ENCODE measurements at regions not wholly inside any gene's neighbourhood (a gene's known extent, or its start where the extent isn't known, plus 50 kb on each side); places are given as distances from the start of the nearest gene placed in this dataset.

DNA sequence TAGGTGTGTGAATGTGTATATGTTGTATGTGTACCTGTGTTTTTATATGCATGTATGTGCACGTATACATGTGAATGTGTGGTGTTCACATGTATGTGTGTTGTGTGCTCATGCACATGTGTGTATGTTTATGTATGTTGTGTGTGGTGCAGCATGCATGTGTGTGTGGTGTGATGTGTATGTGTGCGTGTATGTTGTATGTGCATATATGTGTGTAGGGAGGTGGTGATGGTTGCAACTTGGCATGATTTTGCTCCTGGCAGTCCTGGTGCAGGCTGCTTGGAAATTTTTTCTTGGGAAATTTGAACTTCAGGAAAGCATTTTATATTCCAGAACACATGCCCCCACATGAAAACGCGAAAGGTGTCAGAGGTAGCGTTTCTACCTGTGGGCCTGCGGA, 1177.8 kb downstream of the TBC1D22A start:
- DNase-seq (ENCODE audit: low spot score) = no peak

DNA sequence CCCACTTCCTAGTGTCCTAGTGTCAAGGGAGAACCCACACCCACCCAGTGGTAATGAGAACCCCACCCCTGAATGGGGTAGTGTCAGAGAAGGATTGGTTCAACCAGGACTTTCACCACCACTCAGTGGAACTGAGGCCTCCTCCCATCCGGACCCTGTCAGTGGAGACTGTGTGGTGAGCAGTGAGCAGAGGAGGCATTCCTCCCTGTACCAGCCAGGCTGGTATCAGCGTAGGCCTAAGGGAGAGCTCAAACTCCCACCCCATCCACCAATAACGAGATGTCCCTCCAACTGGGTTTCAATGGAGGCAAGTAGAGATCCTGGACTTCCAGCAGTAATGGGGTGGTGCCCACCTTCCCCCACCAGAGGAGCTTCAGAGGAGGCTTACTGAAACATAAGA, 1171.4 kb downstream of the TBC1D22A start:
- no peak for DNase-seq (ENCODE audit: low spot score)

DNA sequence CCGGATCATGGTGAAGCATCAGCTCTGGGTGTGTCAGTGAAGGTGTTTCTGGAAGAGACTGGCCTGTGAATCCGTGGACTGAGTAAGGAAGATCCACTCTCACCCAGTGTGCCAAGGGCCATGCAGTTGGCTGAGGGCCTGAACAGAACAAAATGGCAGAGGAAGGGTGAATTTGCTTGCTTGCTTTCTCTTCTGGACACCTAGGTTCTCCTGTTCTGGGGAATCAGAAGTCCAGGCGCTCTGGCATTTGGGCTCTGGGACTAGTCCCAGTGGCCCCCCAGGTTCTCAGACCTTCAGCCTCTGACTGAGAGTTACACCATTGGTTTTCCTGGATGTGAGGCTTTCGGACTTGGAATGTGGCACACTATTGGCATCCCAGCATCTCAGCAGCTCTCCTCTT, 1170.8 kb downstream of the TBC1D22A start:
- DNase-seq (ENCODE audit: low spot score) = no peak

DNA sequence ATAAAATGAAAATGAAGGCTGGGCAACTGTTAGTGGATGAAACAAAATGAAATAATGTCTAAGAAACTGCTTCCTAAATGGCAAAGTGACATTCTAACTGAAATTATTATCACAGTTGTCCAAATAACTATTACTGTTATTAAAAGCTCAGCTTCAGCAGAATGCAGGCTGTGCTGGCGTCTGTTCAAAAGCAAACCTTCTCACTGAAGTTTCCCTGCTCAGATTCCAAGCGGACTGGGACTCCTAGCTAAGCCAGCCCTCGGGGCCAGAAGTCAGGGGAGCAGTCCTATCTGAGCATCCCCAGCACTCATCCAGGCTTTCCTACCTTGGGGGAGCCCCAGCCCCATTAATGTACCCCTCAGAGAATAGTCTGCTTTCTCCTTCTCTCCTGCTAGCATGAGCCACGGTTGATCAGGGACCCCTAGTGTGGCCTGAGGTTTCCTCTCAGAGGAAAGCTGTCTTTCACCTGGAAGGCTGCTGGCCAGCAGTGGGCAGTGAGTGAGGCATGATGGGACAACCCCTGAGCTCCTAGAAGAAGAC, 1167.3 kb downstream of the TBC1D22A start:
- DNase-seq (ENCODE audit: low spot score) = no peak

DNA sequence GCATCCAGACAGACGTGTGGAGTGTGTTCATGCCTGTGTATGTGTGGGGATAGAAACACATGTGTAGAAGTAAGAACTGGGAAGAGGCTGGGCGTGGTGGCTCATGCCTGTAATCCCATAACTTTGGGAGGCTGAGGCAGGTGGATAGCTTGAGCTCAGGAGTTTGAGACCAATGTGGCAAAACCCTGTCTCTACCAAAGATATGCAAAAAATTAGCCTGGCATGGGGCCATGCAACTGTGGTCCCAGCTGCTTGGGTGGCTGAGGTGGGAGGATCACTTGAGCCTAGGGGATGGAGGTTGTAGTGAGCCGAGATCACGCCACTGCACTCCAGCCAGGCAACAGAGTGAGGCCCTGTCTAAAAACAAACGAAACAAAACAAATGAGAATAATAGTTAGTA, 1166.6 kb downstream of the TBC1D22A start:
- no peak for DNase-seq (ENCODE audit: low spot score)

DNA sequence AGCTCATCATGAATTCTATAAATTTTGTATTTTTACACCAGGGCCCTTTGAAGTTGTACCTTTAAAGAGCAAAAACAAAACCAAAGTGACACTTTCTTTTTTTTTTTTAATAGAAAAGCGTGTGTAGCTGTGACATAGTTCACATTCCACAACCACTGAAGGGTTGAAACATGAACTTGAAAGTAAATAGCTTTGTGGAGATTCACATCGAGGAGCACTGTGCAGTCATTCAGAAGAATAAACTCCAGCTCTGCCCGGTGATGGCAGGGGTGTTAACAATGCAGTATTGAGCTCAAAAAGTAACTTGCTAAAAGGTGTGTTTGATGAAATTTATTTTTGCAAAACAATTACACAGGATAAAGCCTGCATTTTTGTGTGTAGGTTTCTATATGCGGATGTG, 1166.2 kb downstream of the TBC1D22A start:
- DNase-seq (ENCODE audit: low spot score) = no peak

DNA sequence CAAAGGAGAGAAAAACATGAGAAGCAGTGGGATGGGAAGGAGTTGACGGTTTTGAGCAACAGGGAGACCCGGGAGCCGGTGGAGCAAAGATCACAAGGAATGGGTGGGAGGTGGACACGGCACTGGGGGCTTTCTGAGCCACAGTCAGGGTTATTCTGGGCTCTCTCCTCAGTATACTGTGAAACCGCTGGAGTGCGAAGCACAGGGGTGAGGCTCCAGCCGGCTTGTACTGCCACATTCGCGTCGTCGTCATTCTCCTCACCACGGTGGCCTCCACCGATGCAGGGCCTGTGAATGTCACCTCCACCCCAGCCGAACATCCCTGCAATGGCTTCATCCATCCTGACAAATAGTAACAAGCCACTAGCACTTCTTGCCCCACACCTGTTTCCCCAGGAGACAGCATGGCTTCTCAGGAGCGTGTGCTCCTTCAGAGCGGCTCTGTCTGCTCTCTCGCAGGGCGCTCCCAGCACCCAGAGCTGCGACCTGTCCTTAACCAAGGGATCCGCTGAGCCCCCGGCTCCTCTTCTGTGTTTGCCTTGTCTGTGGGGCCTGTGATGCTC, 1165.3 kb downstream of the TBC1D22A start:
- DNase-seq (ENCODE audit: low spot score) = no peak

DNA sequence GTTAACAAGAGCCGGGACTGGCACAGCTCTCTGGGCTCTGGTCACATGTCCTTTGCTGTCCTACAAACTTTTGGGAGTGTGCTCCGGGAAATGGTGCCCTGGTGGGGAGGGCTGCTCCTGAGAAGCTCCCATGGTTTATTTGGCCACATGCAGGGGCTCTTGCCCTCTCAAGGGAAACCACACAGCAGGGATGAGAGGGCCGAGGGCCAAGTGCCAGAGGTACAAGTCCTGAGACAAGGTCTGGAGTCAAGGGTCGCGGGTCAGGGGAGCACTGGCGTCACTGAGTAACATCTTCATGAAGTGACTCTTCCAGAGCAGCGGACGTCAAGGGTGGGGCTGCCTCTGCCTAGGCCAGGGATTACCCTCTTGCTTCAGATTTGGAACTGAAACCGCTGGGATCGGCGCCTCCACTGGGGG, 1160.6 kb downstream of the TBC1D22A start:
- no peak for DNase-seq (ENCODE audit: low spot score)

DNA sequence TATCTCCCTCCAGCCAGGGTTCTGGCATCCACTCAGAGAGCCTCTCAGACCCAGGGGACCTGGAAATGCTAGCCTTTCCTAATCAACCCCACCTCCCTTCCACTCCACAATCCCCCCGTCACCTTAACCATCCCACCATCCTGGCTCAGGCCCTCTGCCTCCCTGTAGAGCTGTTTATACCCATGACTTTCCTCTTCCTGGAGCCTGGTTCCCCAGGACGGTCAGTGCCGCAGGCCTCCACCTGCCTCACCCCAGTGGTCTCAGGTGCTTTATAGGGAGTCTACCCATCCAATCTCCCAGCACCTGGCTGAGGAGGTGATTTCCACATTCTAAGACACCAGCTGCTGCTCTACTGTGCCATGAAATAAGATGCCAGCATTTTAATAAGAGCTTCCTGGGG, 1159.5 kb downstream of the TBC1D22A start:
- no peak for DNase-seq (ENCODE audit: low spot score)

DNA sequence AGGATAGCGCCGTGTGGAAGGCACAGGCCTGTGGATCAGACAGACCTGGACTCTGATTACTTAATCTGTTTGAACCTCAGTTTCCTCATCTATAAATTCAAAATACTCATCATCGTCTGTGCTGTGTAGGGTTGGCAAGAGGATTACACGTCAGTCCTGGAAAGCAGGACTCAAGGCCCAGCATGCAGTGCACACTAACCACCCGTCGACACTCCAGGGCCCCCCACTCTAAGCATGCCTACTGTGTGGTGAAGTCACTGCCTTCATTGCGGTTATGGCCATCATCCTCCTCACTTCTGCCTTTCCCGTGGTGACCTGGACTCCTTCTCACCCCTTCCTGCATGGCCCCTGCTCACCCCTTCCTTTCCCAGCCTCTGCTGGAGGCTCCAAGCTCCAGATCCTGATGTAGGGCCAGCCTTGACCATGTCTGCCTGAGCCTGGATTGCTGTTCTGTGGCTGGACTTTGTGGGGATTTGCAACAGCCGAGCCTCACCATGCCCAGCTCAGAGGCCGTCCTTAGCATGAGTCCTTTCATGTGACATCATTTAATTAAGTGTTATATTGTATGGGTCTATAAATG, 1158.0 kb downstream of the TBC1D22A start:
- DNase-seq (ENCODE audit: low spot score) = no peak

DNA sequence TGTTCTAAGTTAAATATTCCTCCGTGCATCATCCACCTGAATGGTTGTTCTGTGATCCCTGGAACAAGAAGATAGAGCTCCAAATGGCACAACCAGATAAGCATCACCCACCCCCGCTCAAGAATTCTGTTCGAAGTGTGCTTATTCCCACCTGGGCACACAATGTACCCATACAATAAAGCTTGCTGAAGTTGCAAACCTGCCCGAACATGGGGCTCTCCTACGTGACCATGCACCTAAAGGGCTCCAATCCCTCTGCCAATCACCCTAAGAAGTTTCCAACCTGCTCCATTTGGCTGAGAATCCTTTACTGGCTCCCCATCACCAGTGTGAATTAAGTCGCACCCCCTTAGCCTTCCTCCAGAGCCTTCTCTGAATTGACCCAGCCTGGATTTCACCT, 1157.4 kb downstream of the TBC1D22A start:
- no peak for DNase-seq (ENCODE audit: low spot score)

DNA sequence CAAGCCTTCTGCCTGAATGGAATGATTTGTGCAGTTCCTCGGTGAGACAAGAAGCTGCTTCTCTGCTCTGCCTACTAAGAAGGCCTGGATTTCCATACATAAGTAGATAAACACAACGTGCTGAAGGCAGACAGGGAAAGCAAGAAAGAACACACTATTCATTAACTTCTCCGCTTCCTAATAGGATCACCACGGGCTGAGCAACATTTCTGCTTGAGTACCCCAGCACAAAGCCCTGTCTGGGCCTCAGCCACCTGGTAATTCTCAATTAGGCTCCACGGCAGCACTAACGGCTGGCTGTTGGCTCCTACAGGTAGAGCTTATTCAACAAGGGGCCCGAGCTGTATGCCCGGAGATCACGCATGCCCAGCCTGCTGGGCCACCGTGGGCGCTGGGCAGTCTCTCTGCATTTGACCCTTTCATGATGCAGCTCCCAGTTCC, 1156.6 kb downstream of the TBC1D22A start:
- peak; percentile 87 for DNase-seq (ENCODE audit: low spot score)

DNA sequence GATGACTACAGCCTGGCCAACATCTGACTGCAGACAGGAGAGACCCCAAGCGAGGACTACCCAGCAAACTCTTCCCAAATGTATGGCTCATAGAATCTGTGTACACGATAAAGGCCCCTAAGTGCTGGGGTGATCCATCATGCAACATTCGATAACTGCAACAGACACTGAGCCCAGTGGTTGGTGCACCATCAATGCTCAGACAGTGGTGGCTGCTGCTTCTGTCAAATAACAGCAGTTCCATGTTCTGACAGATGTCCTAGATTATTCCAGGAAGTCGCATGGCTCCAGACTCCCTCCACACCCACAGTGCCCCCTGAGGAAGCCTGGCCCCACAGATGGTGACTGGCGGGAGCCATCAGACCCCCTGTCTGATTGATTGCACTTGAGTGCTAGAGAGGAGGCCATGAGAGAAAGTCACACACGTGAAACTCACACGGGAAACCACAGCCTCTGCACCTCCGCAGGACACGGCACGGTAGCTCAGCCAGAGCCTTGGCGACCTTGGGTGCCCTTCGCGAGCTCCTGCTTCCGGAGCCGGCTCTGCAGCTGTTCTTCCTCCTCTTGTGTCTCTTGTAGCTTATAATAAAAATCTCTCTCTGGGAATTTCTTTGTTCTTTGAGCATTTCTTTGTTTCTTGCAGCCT, 1155.9 kb downstream of the TBC1D22A start:
- DNase-seq (ENCODE audit: low spot score) = peak; percentile 55

DNA sequence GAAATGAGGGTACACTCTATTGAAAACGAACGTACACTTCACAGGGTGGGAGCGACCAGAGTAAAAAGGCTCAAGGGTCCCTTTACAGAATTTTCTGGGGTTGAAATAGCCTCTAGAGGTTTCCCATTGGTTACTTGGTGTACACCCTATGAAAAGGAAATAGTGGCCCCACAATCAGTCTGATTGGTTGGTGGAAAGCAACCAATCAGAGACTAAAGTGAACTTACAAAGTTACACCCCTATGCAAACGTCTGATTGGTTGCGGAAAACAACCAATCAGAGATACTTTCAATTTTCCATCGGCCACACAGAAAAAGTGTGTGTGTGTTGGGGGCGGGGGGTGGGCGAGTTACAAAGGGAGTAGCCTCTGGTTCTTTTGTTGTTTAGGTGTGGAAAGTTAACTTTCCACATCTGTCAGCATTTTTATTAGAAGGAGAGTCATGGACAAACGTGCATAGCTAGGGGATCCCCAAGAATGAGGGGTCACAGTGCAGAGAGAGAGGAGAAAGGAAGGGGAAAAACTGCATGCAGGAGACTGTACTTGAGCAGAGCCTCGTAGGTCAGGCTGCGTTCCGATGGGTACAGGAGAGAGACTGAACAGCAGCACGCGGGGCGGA, 1152.1 kb downstream of the TBC1D22A start:
- no peak for DNase-seq (ENCODE audit: low spot score)

DNA sequence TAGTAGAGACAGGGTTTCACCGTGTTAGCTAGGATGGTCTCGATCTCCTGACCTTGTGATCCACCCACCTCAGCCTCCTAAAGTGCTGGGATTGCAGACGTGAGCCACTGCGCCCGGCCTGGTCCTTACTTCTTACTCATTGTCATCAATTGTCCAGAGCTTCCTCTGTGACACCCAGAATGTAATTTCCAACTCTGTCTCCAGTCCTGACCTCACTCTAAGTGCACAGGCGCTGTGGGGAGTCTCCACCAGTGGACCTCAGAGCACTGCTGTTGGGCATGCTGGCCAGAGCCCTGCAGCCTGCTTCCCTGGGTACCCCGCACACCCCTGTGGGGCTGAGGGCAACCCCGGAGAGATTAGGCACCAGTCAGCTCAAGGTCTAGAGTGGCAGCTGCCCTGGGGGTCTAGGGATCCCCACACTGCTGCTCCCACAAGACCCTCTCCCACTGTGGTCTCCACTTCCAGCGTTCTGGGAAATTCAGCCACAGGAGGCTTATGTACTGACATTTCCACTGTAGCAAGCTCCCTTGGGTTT, 1140.3 kb downstream of the TBC1D22A start:
- DNase-seq (ENCODE audit: low spot score) = peak; percentile 22

DNA sequence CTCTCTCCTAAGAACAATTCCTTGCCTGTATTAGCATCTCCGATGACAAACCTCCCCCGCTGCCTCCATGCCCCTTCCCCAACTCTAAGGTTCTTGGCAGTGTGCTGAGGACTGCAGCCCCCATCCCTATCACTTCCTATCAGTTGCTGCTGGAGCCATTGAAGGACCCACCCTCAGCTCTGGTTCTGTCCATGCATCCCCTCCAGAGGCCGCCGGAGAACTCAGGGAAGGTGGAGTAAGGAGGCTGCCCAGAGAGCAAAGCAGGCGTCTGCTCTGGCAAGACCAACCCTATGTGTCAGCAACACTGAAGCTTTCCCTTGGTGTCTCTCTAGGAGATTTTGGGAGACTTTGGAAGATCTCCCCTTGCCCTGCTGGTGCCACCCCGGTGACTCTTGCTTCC, 1139.5 kb downstream of the TBC1D22A start:
- DNase-seq (ENCODE audit: low spot score) = no peak

DNA sequence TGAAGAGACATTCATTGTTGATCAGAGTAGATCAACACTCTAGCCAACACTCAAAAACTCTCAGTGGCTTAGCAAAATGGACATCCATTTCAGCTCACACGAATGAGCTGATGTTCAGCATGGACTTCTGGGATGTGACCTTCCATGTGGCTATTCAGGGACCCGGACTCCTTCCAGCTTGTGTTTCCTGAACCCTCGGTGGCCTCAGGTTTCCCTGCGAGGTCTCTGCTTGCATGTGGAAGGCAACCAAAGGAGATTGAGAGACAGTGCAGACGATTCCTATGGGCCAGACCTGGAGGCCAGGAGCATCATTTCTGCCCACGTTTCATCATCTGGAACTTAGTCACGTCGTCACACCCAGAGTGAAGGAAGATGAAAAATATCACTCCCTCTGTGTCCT, 1137.4 kb downstream of the TBC1D22A start:
- DNase-seq (ENCODE audit: low spot score) = no peak

DNA sequence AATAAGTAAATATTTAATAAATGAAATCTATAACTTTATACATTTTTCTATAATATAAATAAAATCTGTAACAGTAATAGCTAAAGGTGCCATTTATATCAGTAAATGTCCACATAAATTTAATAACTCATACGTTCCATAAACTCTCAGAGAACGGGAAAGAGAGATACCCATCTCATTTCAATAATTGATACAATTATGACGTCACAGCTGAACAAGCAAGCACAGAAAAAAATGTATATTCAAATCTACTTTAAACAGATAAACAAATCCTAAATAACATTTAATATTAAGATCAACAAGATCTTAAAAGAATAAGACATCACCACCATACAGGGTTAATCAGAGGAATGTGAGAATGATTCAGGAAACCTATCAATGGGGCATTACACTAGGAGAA, 1136.5 kb downstream of the TBC1D22A start:
- no peak for DNase-seq (ENCODE audit: low spot score)

DNA sequence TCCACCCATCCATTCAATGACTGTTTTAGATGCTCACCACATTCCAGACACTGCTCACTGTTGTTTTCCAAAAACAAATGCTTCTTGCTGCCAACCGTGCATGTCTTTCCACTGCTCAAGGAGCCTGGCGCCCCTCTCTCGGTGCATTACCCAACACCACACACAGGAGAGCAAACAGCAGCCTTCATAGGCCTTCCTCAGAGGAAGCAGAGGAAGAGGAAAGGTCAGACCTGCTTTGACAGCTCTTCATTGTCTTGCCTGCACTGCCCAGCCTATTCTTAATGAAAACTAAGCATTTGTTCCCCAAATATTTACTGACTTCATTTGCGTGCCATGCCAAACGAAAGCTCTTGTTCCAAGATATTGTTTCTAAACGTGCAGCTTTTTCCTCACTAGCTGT, 1129.2 kb downstream of the TBC1D22A start:
- DNase-seq (ENCODE audit: low spot score) = no peak

DNA sequence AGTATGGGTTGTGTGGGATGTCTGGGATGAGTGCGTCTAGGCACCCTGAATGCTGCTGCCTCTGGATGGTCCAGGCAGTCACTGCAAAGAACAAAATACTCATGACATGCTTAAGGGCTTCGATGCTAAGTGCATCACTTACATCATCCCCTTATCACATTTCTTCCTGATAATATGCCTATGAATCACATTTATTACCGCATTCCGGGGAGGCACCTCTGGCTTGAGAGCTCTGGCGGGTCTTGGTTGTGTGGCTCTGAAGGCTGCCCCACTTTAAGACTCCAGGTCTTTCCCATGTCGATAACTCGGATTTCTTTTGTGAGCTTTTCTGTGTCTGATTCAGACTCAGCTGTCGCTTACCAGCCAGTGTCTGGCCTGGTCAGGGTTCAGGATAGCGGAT, 1126.4 kb downstream of the TBC1D22A start:
- no peak for DNase-seq (ENCODE audit: low spot score)

DNA sequence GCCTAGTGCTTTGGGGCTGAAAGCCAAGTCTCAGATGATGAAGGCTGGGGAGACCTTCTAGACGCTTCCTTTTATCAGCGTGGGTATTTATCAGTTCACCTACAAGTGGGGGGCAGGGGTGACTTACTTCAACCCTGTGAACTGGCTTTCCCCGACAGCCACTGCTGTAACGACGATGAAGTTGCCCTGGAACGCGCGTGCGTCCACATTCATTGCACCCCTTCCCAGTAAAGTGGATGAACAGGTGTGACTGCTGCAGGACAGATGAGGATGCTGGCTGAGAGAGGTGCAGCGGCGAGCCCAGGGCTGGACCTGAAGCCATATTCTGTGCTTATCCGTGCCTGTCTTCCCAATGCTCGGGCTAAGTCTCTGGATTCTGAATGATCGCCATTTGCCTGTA, 1122.3 kb downstream of the TBC1D22A start:
- no peak for DNase-seq (ENCODE audit: low spot score)

DNA sequence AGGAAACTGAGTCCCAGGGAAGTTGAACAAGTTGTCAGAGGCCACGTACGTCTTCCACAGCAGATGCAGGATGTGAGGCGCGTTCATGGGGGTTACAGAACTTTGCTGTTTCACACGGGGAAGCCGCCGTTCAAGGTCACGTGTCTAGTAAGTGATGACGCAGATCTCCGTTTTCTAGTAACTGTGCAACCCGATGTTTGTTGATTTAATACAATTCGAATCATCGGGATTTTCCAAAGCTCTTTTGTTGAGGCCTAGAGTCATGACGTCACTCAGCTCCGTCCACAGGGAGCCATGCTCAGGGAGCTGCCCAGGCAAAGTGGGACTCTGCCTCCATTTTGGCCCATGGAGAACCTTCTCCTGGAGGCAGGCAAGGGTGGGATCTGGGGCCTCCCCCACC, 1121.8 kb downstream of the TBC1D22A start:
- DNase-seq (ENCODE audit: low spot score) = no peak

DNA sequence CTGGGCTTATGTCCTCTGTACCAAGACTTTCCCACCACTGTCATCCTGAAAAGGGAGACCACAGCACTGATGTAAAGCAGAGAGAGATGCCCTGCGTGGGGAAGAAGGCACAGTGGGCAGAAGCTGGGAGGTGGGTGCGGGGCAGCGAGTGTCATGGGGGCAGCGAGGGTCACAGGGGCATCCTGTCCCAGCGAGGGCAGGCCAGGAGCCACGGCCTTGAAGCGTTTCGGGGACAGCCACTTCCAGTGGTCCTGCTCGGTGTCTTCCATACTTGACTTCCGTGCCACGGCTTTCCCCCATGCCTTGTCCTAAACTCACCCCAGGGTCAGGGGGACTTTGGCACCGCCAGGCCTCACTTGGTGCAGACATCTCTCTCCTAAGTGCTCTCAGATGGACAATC, 1121.3 kb downstream of the TBC1D22A start:
- no peak for DNase-seq (ENCODE audit: low spot score)
